Right lobe of liver (tissue), 4 donors: ENCODE measurements at regions not wholly inside any gene's neighbourhood (a gene's known extent, or its start where the extent isn't known, plus 50 kb on each side); places are given as distances from the start of the nearest gene placed in this dataset.

Experiments
- CTCF ChIP-seq, 4 donors: fragments of 200-600 bp in 3 of 4; fragments of 450-650 bp in 1 of 4; IDR thresholded peaks; one replicate each; pipeline versions ENCODE4 v1.5.1 to v1.8.0; 2016 to 2022; ENCODE audit warnings: antibody characterized with exemption in 4 of 4, mild to moderate bottlenecking in 2 of 4
- POLR2A ChIP-seq: fragments of 450-650 bp; IDR thresholded peaks from one replicate; pipeline ENCODE4 v1.6.1; 2017; ENCODE audit warnings: antibody characterized with exemption, mild to moderate bottlenecking
- donor health status: DM: no; HTN: no; CAD: no.
- donor health status: DM: no; HTN: no; CAD: no.
- donor health status: DM: no; HTN: yes; CAD: no.

- TF ChIP-seq CTCF (IDR thresholded peaks at IDR 0.05) (no peak), POLR2A (no peak)
Observed at GRCh38 chr3:59273976-59274375, 224.2 kb upstream of the CFAP20DC start.
